Upper lobe of left lung (tissue), 6 donors: ENCODE measurements at regions not wholly inside any gene's neighbourhood (a gene's known extent, or its start where the extent isn't known, plus 50 kb on each side); places are given as distances from the start of the nearest gene placed in this dataset.

Experiments
- ATAC-seq, 2 donors: fragments of 200-7000 bp; cut with Tn5 transposase; one replicate each; pipeline ENCODE4 v1.9.1; 2022; ENCODE audit warnings: mild to moderate bottlenecking in 2 of 2, moderate library complexity in 2 of 2; ENCODE audit not compliant: low FRiP score in 2 of 2
- DNase-seq, 2 donors: peaks; one replicate each; pipeline ENCODE4 v3.0.0-alpha.2; 2019 to 2020
- H3K27ac ChIP-seq, 4 donors: fragments of 200-600 bp; sonication (generic); one replicate each; pipeline ENCODE4 v1.5.1; 2016 to 2019
- H3K27me3 ChIP-seq, 4 donors: fragments of 200-600 bp; sonication (generic); one replicate each; pipeline ENCODE4 v1.5.1; 2017 to 2019
- H3K36me3 ChIP-seq, 4 donors: fragments of 200-600 bp; sonication (generic); one replicate each; pipeline ENCODE4 v1.5.1; 2016 to 2019
- H3K4me1 ChIP-seq, 4 donors: fragments of 200-600 bp; sonication (generic); one replicate each; pipeline ENCODE4 v1.5.1; 2018 to 2019
- H3K4me3 ChIP-seq, 4 donors: fragments of 200-600 bp; sonication (generic); one replicate each; pipeline ENCODE4 v1.5.1; 2017 to 2019; ENCODE audit warnings: mild to moderate bottlenecking in 2 of 4, moderate library complexity in 1 of 4
- H3K9me3 ChIP-seq, 4 donors: fragments of 200-600 bp; sonication (generic); one replicate each; pipeline ENCODE4 v1.5.1; 2018 to 2019
- CTCF ChIP-seq, 6 experiments: fragments of 450-650 bp in 4 of 6; fragments of 200-600 bp in 2 of 6; sonication (generic) in 2 of 6; IDR thresholded peaks; one replicate each; pipeline ENCODE4 v1.5.1; 2016 to 2019; ENCODE audit warnings: antibody characterized with exemption in 6 of 6
- EP300 ChIP-seq, 4 donors: sonication (generic); formaldehyde crosslinking; IDR thresholded peaks; one replicate each; pipeline ENCODE4 v1.5.1; 2017; ENCODE audit warnings: antibody characterized with exemption in 4 of 4, control low read depth in 2 of 4
- POLR2A ChIP-seq, 4 donors: fragments of 450-650 bp; IDR thresholded peaks; one replicate each; pipeline ENCODE4 v1.5.1; 2016 to 2017; ENCODE audit warnings: antibody characterized with exemption in 4 of 4, mild to moderate bottlenecking in 2 of 4
- POLR2AphosphoS5 ChIP-seq, 2 donors: sonication (generic); formaldehyde crosslinking; IDR thresholded peaks; one replicate each; pipeline ENCODE4 v1.5.1; 2017; ENCODE audit warnings: antibody characterized with exemption in 2 of 2
- WGBS, 2 donors: methylation state at CpG; one replicate each; pipeline ENCODE4 v1.1.5; 2017 to 2018; 5-methylcytosine and 5-hydroxymethylcytosine counted together
- donor health status: DM: no; HTN: no; CAD: no; lungs with moderate emphysema.
- donor health status: DM: no; HTN: yes; CAD: no; lungs with severe emphysema.

DNA sequence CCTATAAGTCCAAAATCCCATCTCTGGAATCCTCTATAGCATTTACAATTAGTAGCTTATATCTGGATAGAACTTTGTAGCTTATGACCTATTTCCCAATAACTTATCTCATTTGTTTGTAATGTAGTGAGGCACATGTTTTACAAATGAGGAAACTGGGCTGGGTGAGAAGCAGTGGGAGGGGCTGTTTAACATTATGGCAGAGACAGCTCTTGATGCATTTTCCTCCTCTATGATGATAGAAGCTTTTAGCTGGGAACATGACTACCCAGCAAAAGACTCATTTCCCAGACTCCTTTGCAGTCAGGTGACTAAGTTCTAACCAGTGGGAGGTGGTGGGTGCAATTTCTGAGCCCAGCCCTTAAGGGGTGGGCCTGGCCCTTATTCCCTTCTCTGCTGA lies 179.7 kb downstream of the TTC8 start:
- no peak for TF ChIP-seq EP300 (IDR thresholded peaks at IDR 0.05)
- no peak for TF ChIP-seq POLR2A (IDR thresholded peaks at IDR 0.05)
- Histone ChIP-seq H3K4me3 (no peak overlapping the region), H3K36me3 (no peaks in the 10 kb centered on the region), H3K9me3 (no peaks in the 10 kb centered on the region), H3K27ac (no peak overlapping the region), H3K4me1 (peaks cover 0 to 8% (median 0%) of the 10 kb centered on the region in 4 donors), H3K27me3 (no peaks in the 10 kb centered on the region)
- ATAC-seq, result peak in 1 of 2 donors; percentile 58
- no peak for DNase-seq

GRCh38 chr14:89007906-89008305 lies 183.5 kb downstream of the TTC8 start:
- no peak for DNase-seq
- Histone ChIP-seq H3K36me3 (no peaks in the 10 kb centered on the region), H3K9me3 (no peaks in the 10 kb centered on the region), H3K27ac (no peak overlapping the region), H3K27me3 (no peaks in the 10 kb centered on the region), H3K4me3 (no peak overlapping the region), H3K4me1 (no peaks in the 10 kb centered on the region)
- TF ChIP-seq EP300 (IDR thresholded peaks at IDR 0.05), result no peak
- TF ChIP-seq POLR2AphosphoS5 (IDR thresholded peaks at IDR 0.05), result no peak
- no peak for TF ChIP-seq CTCF (IDR thresholded peaks at IDR 0.05)
- TF ChIP-seq POLR2A (IDR thresholded peaks at IDR 0.05), result no peak
- no peak for ATAC-seq

DNA sequence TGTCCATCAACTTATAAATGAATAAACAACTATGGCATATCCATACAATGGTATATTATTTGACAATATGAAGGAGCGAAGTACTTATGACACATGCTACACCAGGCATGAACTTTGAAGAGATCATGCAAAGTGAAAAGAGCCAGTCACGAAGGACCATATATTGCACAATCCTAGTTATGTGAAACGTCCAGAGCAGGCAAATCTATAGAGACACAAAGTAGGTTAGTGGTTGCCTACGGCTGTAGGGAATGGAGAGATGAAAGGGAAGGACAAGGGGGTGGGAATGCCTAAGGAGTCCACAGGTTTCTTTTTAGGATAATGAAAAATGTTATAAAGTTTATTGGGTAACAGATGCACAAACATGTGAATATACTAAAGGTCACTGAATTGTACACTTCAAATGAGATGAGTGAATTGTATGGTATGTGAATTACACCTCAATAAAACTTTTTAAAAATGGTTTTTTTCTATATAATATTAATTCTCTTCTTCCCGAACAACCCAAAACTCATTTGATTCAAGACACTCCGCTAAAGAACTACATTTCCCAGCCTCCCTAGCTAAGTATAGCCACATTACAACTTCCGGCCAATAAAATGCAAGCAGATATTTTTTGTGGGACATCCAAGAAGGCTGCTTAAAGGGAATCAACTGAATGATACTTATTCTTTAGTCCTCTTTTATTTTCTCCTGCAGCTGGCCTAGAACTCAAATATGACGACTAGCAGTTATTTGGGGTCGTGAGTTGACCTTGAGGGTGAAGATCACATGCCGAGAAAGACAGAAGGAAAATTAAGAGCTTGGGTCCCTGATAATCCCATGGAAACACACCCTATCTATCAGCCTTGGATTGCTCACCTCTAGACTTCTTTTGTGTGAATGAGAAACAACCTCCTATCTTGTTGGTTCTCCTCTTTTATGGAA lies 187.2 kb downstream of the TTC8 start:
- no peaks in the 10 kb centered on the region for H3K27me3 ChIP-seq
- H3K36me3 ChIP-seq, result no peaks in the 10 kb centered on the region
- DNase-seq (no peak), ATAC-seq (no peak)
- peak overlapping the region in 3 of 4 donors; percentile 17 to 32 (median 21) for H3K4me3 ChIP-seq
- no peaks in the 10 kb centered on the region for H3K4me1 ChIP-seq
- TF ChIP-seq POLR2A (IDR thresholded peaks at IDR 0.05) (no peak), EP300 (IDR thresholded peaks at IDR 0.05) (no peak), CTCF (IDR thresholded peaks at IDR 0.05) (no peak), POLR2AphosphoS5 (IDR thresholded peaks at IDR 0.05) (no peak)
- WGBS, 2 donors, result 67 to 74% methylated on average over 10 of the region's 10 CpGs
- no peaks in the 10 kb centered on the region for H3K9me3 ChIP-seq
- no peak overlapping the region for H3K27ac ChIP-seq

DNA sequence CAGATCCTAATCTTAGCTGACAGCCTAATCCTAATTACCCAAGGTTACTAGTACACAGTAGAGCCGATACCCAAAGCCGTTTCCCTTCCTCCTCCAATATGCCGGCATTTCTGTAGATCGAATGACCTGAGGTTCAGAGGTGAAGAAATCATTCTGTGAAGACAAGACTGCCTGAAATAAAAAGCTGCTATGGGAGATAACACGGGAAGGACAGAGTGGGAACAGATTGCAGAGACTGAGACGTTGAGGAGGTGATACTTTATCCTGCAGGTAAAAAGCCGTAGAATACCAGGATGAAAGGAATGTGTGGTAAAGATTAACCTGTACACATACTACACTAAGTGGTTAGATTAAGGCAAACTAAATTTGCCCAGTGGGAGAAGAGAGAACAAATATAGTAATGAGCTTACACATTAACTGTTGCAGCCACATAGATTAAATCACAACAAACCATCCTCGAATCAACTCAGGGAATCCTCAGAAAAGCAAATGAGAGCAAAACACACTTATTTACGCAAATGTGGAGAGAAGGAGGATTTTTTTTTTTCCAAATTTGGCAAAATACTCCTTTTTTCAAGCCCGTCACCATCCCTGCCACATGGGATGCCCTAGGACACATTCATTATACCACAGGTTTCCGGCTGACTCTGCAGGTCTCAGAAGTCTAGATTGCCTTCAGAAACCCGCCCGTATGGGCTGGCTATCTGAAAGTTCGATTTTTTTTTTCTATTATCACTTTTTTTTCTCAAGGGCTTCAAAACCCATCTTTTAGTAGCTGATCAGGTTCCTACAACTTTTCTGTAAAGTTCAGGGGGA lies 188.0 kb downstream of the TTC8 start:
- Histone ChIP-seq H3K4me3 (peak overlapping the region in 3 of 4 donors; percentile 17 to 32 (median 21)), H3K27ac (no peak overlapping the region), H3K4me1 (no peaks in the 10 kb centered on the region), H3K27me3 (no peaks in the 10 kb centered on the region), H3K9me3 (no peaks in the 10 kb centered on the region), H3K36me3 (no peaks in the 10 kb centered on the region)
- DNase-seq, result no peak
- TF ChIP-seq EP300 (IDR thresholded peaks at IDR 0.05) (no peak), POLR2AphosphoS5 (IDR thresholded peaks at IDR 0.05) (no peak), CTCF (IDR thresholded peaks at IDR 0.05) (no peak), POLR2A (IDR thresholded peaks at IDR 0.05) (no peak)
- WGBS, 2 donors, result 54 to 67% methylated on average over 14 of the region's 14 CpGs
- ATAC-seq, result peak in 1 of 2 donors; percentile 13

DNA sequence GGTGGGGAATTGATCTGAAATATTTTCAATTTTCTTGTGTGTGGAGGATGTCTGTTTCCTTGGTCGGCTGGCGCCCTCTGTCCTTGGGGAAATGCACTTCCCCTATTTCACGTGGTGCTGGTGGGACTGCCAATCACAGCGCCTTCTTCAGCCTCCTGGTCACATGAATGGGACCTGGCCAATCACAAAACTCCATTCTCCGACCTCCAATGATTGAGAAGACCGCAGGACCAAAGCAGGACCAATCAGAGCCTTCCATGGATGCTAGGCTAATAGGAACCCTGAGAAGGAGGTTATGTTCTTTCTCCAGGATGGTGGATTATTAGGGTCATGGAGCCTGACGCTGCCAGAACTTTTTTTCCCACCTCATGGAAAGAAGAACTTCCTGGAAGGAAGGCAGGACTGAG lies 188.7 kb downstream of the TTC8 start:
- H3K4me3 ChIP-seq, result no peak overlapping the region
- H3K36me3 ChIP-seq, result no peaks in the 10 kb centered on the region
- no peaks in the 10 kb centered on the region for H3K4me1 ChIP-seq
- H3K27me3 ChIP-seq, result no peaks in the 10 kb centered on the region
- H3K27ac ChIP-seq, result no peak overlapping the region
- no peaks in the 10 kb centered on the region for H3K9me3 ChIP-seq
- ATAC-seq, result peak in 1 of 2 donors; percentile 48
- 64 to 68% methylated on average over 7 of the region's 7 CpGs for WGBS, 2 donors
- TF ChIP-seq EP300 (IDR thresholded peaks at IDR 0.05), result no peak
- peak in 1 of 6 experiments; percentile 14 for TF ChIP-seq CTCF (IDR thresholded peaks at IDR 0.05)
- DNase-seq, result no peak
